Large intestine (tissue), 3 donors: ENCODE measurements at regions not wholly inside any gene's neighbourhood (a gene's known extent, or its start where the extent isn't known, plus 50 kb on each side); places are given as distances from the start of the nearest gene placed in this dataset.

Experiments used
- DNase-seq, 2 donors: peaks; one replicate each; pipeline versions ENCODE4 v3.0.0 to v3.0.0-alpha.2; 2013
- H3K27ac ChIP-seq: one replicate; pipeline ENCODE4 v1.5.1; 2013; ENCODE audit warnings: low read length
- H3K27me3 ChIP-seq: 2 replicates; pipeline ENCODE4 v1.6.1; 2013; ENCODE audit warnings: low read length; ENCODE audit not compliant: control insufficient read depth, insufficient read depth
- H3K36me3 ChIP-seq: 2 replicates; pipeline ENCODE4 v1.6.1; 2013; ENCODE audit warnings: low read length; ENCODE audit not compliant: control insufficient read depth, insufficient read depth
- H3K4me1 ChIP-seq: one replicate; pipeline ENCODE4 v1.6.1; 2013; ENCODE audit warnings: low read length; ENCODE audit not compliant: control insufficient read depth, insufficient read depth
- H3K4me3 ChIP-seq: one replicate; pipeline ENCODE4 v1.5.1; 2013; ENCODE audit warnings: low read length
- H3K9me3 ChIP-seq: one replicate; pipeline ENCODE4 v1.6.1; 2013; ENCODE audit warnings: mild to moderate bottlenecking, low read depth, low read length, moderate library complexity; ENCODE audit not compliant: control insufficient read depth
- WGBS: methylation state at CpG from one replicate; pipeline ENCODE4 v1.1.5; 2013; ENCODE audit warnings: low lambda C conversion rate; ENCODE audit not compliant: insufficient coverage; 5-methylcytosine and 5-hydroxymethylcytosine counted together

- no peak for DNase-seq
- WGBS: 100% methylated on average over 2 of the region's 3 CpGs
- H3K4me1 ChIP-seq: peaks cover 8% of the 10 kb centered on the region
- no peaks in the 10 kb centered on the region for H3K27me3 ChIP-seq
- H3K9me3 ChIP-seq: peaks cover 13% of the 10 kb centered on the region
- no peak overlapping the region for H3K27ac ChIP-seq
- H3K4me3 ChIP-seq: no peak overlapping the region
- no peaks in the 10 kb centered on the region for H3K36me3 ChIP-seq
Measured at GRCh38 chr11:69387409-69387885, 93.5 kb downstream of the MYEOV start.

- Histone ChIP-seq H3K27me3 (no peaks in the 10 kb centered on the region), H3K4me1 (peaks cover 8% of the 10 kb centered on the region), H3K9me3 (peaks cover 13% of the 10 kb centered on the region), H3K4me3 (no peak overlapping the region), H3K36me3 (no peaks in the 10 kb centered on the region), H3K27ac (no peak overlapping the region)
- DNase-seq: no peak
Measured at GRCh38 chr11:69388210-69388609, 93.3 kb upstream of the LINC01488 start.

GRCh38 chr11:69388661-69389060 is 92.8 kb upstream of the LINC01488 start:
- no peaks in the 10 kb centered on the region for H3K27me3 ChIP-seq
- no peak for DNase-seq
- H3K36me3 ChIP-seq: no peaks in the 10 kb centered on the region
- 80% methylated on average over 1 of the region's 2 CpGs for WGBS
- H3K27ac ChIP-seq: no peak overlapping the region
- no peak overlapping the region for H3K4me3 ChIP-seq
- peaks cover 13% of the 10 kb centered on the region for H3K9me3 ChIP-seq
- H3K4me1 ChIP-seq: peaks cover 8% of the 10 kb centered on the region

- no peak overlapping the region for H3K27ac ChIP-seq
- H3K4me3 ChIP-seq: no peak overlapping the region
- peak; percentile 21 to 47 for DNase-seq
- H3K27me3 ChIP-seq: no peaks in the 10 kb centered on the region
- peaks cover 13% of the 10 kb centered on the region for H3K9me3 ChIP-seq
- no CpG with 5 or more reads among the region's 8 CpGs for WGBS
- H3K4me1 ChIP-seq: peaks cover 8% of the 10 kb centered on the region
- no peaks in the 10 kb centered on the region for H3K36me3 ChIP-seq
Measured at GRCh38 chr11:69390561-69390960, 90.9 kb upstream of the LINC01488 start.

- DNase-seq: no peak
- no CpG with 5 or more reads among the region's 34 CpGs for WGBS
- Histone ChIP-seq H3K36me3 (no peaks in the 10 kb centered on the region), H3K4me3 (no peak overlapping the region), H3K27ac (no peak overlapping the region), H3K9me3 (peaks cover 13% of the 10 kb centered on the region), H3K4me1 (peaks cover 8% of the 10 kb centered on the region), H3K27me3 (no peaks in the 10 kb centered on the region)
Measured at GRCh38 chr11:69391192-69392103, 90.0 kb upstream of the LINC01488 start.

GRCh38 chr11:69392104-69392653 is 89.3 kb upstream of the LINC01488 start:
- no CpG with 5 or more reads among the region's 10 CpGs for WGBS
- Histone ChIP-seq H3K27me3 (no peaks in the 10 kb centered on the region), H3K36me3 (no peaks in the 10 kb centered on the region), H3K9me3 (peaks cover 13% of the 10 kb centered on the region), H3K4me3 (no peak overlapping the region), H3K27ac (no peak overlapping the region), H3K4me1 (peaks cover 8% of the 10 kb centered on the region)
- DNase-seq: no peak

GRCh38 chr11:69393178-69393832 is 88.2 kb upstream of the LINC01488 start:
- Histone ChIP-seq H3K9me3 (peaks cover 8% of the 10 kb centered on the region), H3K36me3 (no peaks in the 10 kb centered on the region), H3K4me3 (no peak overlapping the region), H3K27me3 (no peaks in the 10 kb centered on the region), H3K27ac (no peak overlapping the region), H3K4me1 (peaks cover 8% of the 10 kb centered on the region)
- no peak for DNase-seq
- no CpG with 5 or more reads among the region's 16 CpGs for WGBS

- no peak overlapping the region for H3K27ac ChIP-seq
- H3K9me3 ChIP-seq: peaks cover 3% of the 10 kb centered on the region
- H3K36me3 ChIP-seq: no peaks in the 10 kb centered on the region
- no peak overlapping the region for H3K4me3 ChIP-seq
- DNase-seq: no peak
- WGBS: no CpG with 5 or more reads among the region's 8 CpGs
- peaks cover 8% of the 10 kb centered on the region for H3K4me1 ChIP-seq
- H3K27me3 ChIP-seq: no peaks in the 10 kb centered on the region
Measured at GRCh38 chr11:69393865-69394233, 87.6 kb upstream of the LINC01488 start.

- no peaks in the 10 kb centered on the region for H3K9me3 ChIP-seq
- WGBS: no CpG with 5 or more reads among the region's 20 CpGs
- H3K4me1 ChIP-seq: peaks cover 8% of the 10 kb centered on the region
- H3K27me3 ChIP-seq: no peaks in the 10 kb centered on the region
- no peak overlapping the region for H3K27ac ChIP-seq
- DNase-seq: no peak
- no peak overlapping the region for H3K4me3 ChIP-seq
- no peaks in the 10 kb centered on the region for H3K36me3 ChIP-seq
Measured at GRCh38 chr11:69394234-69394868, 87.1 kb upstream of the LINC01488 start.

GRCh38 chr11:69394869-69395246 is 86.6 kb upstream of the LINC01488 start:
- no peaks in the 10 kb centered on the region for H3K27me3 ChIP-seq
- WGBS: no CpG with 5 or more reads among the region's 7 CpGs
- H3K36me3 ChIP-seq: no peaks in the 10 kb centered on the region

More at GRCh38 chr11:69394869-69395246, 86.6 kb upstream of the LINC01488 start:
- Histone ChIP-seq H3K9me3 (no peaks in the 10 kb centered on the region), H3K4me3 (no peak overlapping the region), H3K27ac (no peak overlapping the region), H3K4me1 (peaks cover 8% of the 10 kb centered on the region)
- DNase-seq: no peak
